Colonic mucosa (tissue), 4 donors: ENCODE measurements at regions not wholly inside any gene's neighbourhood (a gene's known extent, or its start where the extent isn't known, plus 50 kb on each side); places are given as distances from the start of the nearest gene placed in this dataset.

Experiments
- DNase-seq: peaks from one replicate; pipeline ENCODE4 v3.0.0-alpha.2; 2020
- H3K27ac ChIP-seq: fragments of 200-600 bp; one replicate; pipeline ENCODE4 v1.8.0; 2021
- H3K27me3 ChIP-seq: fragments of 200-600 bp; one replicate; pipeline ENCODE4 v1.8.0; 2021
- H3K36me3 ChIP-seq: fragments of 200-600 bp; one replicate; pipeline ENCODE4 v1.8.0; 2021
- H3K4me1 ChIP-seq: fragments of 200-600 bp; one replicate; pipeline ENCODE4 v1.8.0; 2021; ENCODE audit warnings: mild to moderate bottlenecking
- H3K4me3 ChIP-seq: fragments of 200-600 bp; one replicate; pipeline ENCODE4 v1.8.0; 2021
- H3K9ac ChIP-seq, 2 donors: one replicate each; pipeline ENCODE4 v1.7.0; 2013; ENCODE audit warnings: control low read depth in 2 of 2, low read depth in 2 of 2, low read length in 2 of 2
- H3K9me3 ChIP-seq: fragments of 200-600 bp; one replicate; pipeline ENCODE4 v1.8.0; 2021
- CTCF ChIP-seq: fragments of 200-600 bp; IDR thresholded peaks from one replicate; pipeline ENCODE4 v1.8.0; 2022; ENCODE audit warnings: antibody characterized with exemption, mild to moderate bottlenecking
- intact Hi-C: fragments of 100-400 bp; cut with DNase I; formaldehyde crosslinking; loops from one replicate; pipeline ENCODE4 v1.14.1; 2022
- donor health status: healthy.
- donor health status: DM: no; HTN: no; CAD: no.
- donor health status: DM: no; HTN: no; CAD: no.

GRCh38 chr5:164098531-164098930 is 593.1 kb downstream of the MAT2B start:
- no peaks in the 10 kb centered on the region for H3K4me1 ChIP-seq
- H3K27me3 ChIP-seq, result no peaks in the 10 kb centered on the region
- no peaks in the 10 kb centered on the region for H3K9me3 ChIP-seq
- H3K9ac ChIP-seq, result no peak overlapping the region
- H3K36me3 ChIP-seq, result no peaks in the 10 kb centered on the region
- intact Hi-C loops, result no loop called here
- TF ChIP-seq CTCF, result no peak
- DNase-seq, result no peak
- H3K4me3 ChIP-seq, result no peak overlapping the region
- H3K27ac ChIP-seq, result no peak overlapping the region

GRCh38 chr5:164098979-164099378 is 593.6 kb downstream of the MAT2B start:
- intact Hi-C loops, result no loop called here
- H3K4me3 ChIP-seq, result no peak overlapping the region
- H3K27ac ChIP-seq, result no peak overlapping the region
- TF ChIP-seq CTCF, result no peak
- H3K9ac ChIP-seq, result no peak overlapping the region
- no peaks in the 10 kb centered on the region for H3K4me1 ChIP-seq
- DNase-seq, result no peak
- H3K36me3 ChIP-seq, result no peaks in the 10 kb centered on the region
- no peaks in the 10 kb centered on the region for H3K9me3 ChIP-seq
- H3K27me3 ChIP-seq, result no peaks in the 10 kb centered on the region

GRCh38 chr5:164115420-164115819 is 610.0 kb downstream of the MAT2B start:
- H3K27me3 ChIP-seq, result no peaks in the 10 kb centered on the region
- H3K4me1 ChIP-seq, result no peaks in the 10 kb centered on the region
- TF ChIP-seq CTCF, result no peak
- no peak for DNase-seq
- H3K36me3 ChIP-seq, result no peaks in the 10 kb centered on the region
- intact Hi-C loops, result no loop called here
- no peak overlapping the region for H3K9ac ChIP-seq
- H3K27ac ChIP-seq, result no peak overlapping the region
- H3K9me3 ChIP-seq, result no peaks in the 10 kb centered on the region
- H3K4me3 ChIP-seq, result no peak overlapping the region

- Histone ChIP-seq H3K36me3 (no peaks in the 10 kb centered on the region), H3K4me3 (no peak overlapping the region), H3K27ac (no peak overlapping the region), H3K4me1 (no peaks in the 10 kb centered on the region), H3K27me3 (no peaks in the 10 kb centered on the region), H3K9ac (no peak overlapping the region), H3K9me3 (no peaks in the 10 kb centered on the region)
- no peak for TF ChIP-seq CTCF
- intact Hi-C loops, result no loop called here
- DNase-seq, result no peak
Measured at GRCh38 chr5:164119806-164120447, 614.5 kb downstream of the MAT2B start.

- Histone ChIP-seq H3K9ac (no peak overlapping the region), H3K27ac (no peak overlapping the region), H3K4me3 (no peak overlapping the region), H3K27me3 (no peaks in the 10 kb centered on the region), H3K9me3 (no peaks in the 10 kb centered on the region), H3K36me3 (no peaks in the 10 kb centered on the region), H3K4me1 (no peaks in the 10 kb centered on the region)
- no peak for TF ChIP-seq CTCF
- DNase-seq, result no peak
- intact Hi-C loops, result no loop called here
Measured at GRCh38 chr5:164127527-164127926, 622.1 kb downstream of the MAT2B start.
